OCI-LY1 (cell line): ENCODE measurements at regions not wholly inside any gene's neighbourhood (a gene's known extent, or its start where the extent isn't known, plus 50 kb on each side); places are given as distances from the start of the nearest gene placed in this dataset.

Experiments used
- H2AFZ ChIP-seq: fragments of 200-600 bp; sonication (generic), shearing (Covaris generic); 2 replicates; pipeline ENCODE4 v1.6.0; 2014; ENCODE audit warnings: antibody characterized with exemption, mild to moderate bottlenecking, low read length
- H3F3A ChIP-seq: fragments of 200-600 bp; sonication (generic), shearing (Covaris generic); 2 replicates; pipeline ENCODE4 v1.6.0; 2014; ENCODE audit warnings: mild to moderate bottlenecking, antibody characterized with exemption, low read length, moderate library complexity; ENCODE audit not compliant: insufficient read depth
- H3K27ac ChIP-seq: fragments of 200-600 bp; sonication (generic); 2 replicates; pipeline ENCODE4 v1.5.1; 2014; ENCODE audit warnings: low read length, mixed run types, mild to moderate bottlenecking, low read depth; ENCODE audit not compliant: poor library complexity, severe bottlenecking
- H3K27me3 ChIP-seq: fragments of 200-600 bp; sonication (generic); 2 replicates; pipeline ENCODE4 v1.6.0; 2014; ENCODE audit warnings: antibody characterized with exemption, mild to moderate bottlenecking, low read length, moderate library complexity; ENCODE audit not compliant: insufficient read depth
- H3K36me3 ChIP-seq: fragments of 200-600 bp; sonication (generic); 2 replicates; pipeline ENCODE4 v1.6.1; 2014; ENCODE audit warnings: mild to moderate bottlenecking, antibody characterized with exemption, low read length, moderate library complexity, mixed read lengths; ENCODE audit not compliant: insufficient read depth
- H3K4me1 ChIP-seq: fragments of 200-600 bp; sonication (generic); 2 replicates; pipeline ENCODE4 v1.5.1; 2014; ENCODE audit warnings: mild to moderate bottlenecking, low read length, moderate library complexity; ENCODE audit not compliant: insufficient read depth, severe bottlenecking
- H3K4me2 ChIP-seq: fragments of 200-600 bp; sonication (generic), shearing (Covaris generic); 2 replicates; pipeline ENCODE4 v1.6.1; 2014; ENCODE audit warnings: low read length
- H3K4me3 ChIP-seq: fragments of 200-600 bp; sonication (generic); 2 replicates; pipeline ENCODE4 v1.5.1; 2014; ENCODE audit warnings: low read length, low read depth, mild to moderate bottlenecking, mixed read lengths; ENCODE audit not compliant: poor library complexity, severe bottlenecking
- H3K79me2 ChIP-seq: fragments of 200-600 bp; shearing (Covaris generic); 2 replicates; pipeline ENCODE4 v1.6.1; 2016; ENCODE audit warnings: mixed run types, low read length, mixed read lengths; ENCODE audit not compliant: insufficient read depth
- H3K9ac ChIP-seq: fragments of 200-600 bp; sonication (generic), shearing (Covaris generic); 2 replicates; pipeline ENCODE4 v1.6.1; 2014; ENCODE audit warnings: mild to moderate bottlenecking, low read length, mixed read lengths
- H3K9me2 ChIP-seq: fragments of 200-600 bp; sonication (generic), shearing (Covaris generic); 2 replicates; pipeline ENCODE4 v1.6.1; 2014; ENCODE audit warnings: low read depth, mild to moderate bottlenecking, low read length, mixed read lengths
- H3K9me3 ChIP-seq: fragments of 200-600 bp; shearing (Covaris generic); 2 replicates; pipeline ENCODE4 v1.6.1; 2014; ENCODE audit warnings: low read length, mixed read lengths
- H4K20me1 ChIP-seq: fragments of 200-600 bp; sonication (generic), shearing (Covaris generic); 2 replicates; pipeline ENCODE4 v1.6.0; 2016; ENCODE audit warnings: mild to moderate bottlenecking, low read length; ENCODE audit not compliant: insufficient read depth
- EZH2 ChIP-seq: fragments of 200-600 bp; sonication (generic), shearing (Covaris generic); IDR thresholded peaks from 2 replicates; pipeline ENCODE4 v1.8.0; 2017; ENCODE audit warnings: borderline replicate concordance, mixed run types, mild to moderate bottlenecking, antibody characterized with exemption, low read length, moderate library complexity, mixed read lengths
- TF ChIP-seq, protein P1 (sequence below): fragments of 200-600 bp; sonication (generic), shearing (Covaris generic); IDR thresholded peaks from 2 replicates; pipeline ENCODE4 v1.5.1; 2017; ENCODE audit warnings: mild to moderate bottlenecking, antibody characterized with exemption, low read length, moderate library complexity, mixed read lengths

DNA sequence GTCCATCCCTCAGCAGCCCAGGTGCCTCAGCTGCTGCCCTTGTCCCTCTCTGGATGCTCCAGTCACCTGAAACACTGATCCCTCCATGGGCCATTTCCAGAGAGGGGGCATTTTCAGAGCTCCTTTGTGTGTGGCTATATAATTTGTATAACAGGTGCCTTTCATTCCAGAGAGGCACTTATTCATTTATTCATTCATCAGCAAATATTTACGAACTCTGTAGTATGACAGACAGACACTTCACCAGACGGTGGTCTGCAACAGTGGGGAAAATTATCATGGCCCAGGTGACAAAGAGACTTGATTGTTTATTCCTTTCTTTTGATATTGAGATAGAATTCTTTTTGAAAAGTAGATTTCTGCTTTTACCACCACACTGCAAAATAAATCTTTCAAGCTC lies 361.7 kb downstream of the TMEM182 start:
- no peaks in the 10 kb centered on the region for H3K27me3 ChIP-seq
- no peak overlapping the region for H3K4me3 ChIP-seq
- no peaks in the 10 kb centered on the region for H3K9me2 ChIP-seq
- H3K4me2 ChIP-seq: no peak overlapping the region
- no peak overlapping the region for H3K27ac ChIP-seq
- no peaks in the 10 kb centered on the region for H3K79me2 ChIP-seq
- no peaks in the 10 kb centered on the region for H3K36me3 ChIP-seq
- no peak for TF ChIP-seq EZH2
- TF ChIP-seq, protein P1, sequence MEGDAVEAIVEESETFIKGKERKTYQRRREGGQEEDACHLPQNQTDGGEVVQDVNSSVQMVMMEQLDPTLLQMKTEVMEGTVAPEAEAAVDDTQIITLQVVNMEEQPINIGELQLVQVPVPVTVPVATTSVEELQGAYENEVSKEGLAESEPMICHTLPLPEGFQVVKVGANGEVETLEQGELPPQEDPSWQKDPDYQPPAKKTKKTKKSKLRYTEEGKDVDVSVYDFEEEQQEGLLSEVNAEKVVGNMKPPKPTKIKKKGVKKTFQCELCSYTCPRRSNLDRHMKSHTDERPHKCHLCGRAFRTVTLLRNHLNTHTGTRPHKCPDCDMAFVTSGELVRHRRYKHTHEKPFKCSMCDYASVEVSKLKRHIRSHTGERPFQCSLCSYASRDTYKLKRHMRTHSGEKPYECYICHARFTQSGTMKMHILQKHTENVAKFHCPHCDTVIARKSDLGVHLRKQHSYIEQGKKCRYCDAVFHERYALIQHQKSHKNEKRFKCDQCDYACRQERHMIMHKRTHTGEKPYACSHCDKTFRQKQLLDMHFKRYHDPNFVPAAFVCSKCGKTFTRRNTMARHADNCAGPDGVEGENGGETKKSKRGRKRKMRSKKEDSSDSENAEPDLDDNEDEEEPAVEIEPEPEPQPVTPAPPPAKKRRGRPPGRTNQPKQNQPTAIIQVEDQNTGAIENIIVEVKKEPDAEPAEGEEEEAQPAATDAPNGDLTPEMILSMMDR: no peak
- H3F3A ChIP-seq: no peaks in the 10 kb centered on the region
- H2AFZ ChIP-seq: no peak overlapping the region
- H4K20me1 ChIP-seq: no peaks in the 10 kb centered on the region
- H3K9ac ChIP-seq: no peak overlapping the region
- no peaks in the 10 kb centered on the region for H3K9me3 ChIP-seq
- no peaks in the 10 kb centered on the region for H3K4me1 ChIP-seq

DNA sequence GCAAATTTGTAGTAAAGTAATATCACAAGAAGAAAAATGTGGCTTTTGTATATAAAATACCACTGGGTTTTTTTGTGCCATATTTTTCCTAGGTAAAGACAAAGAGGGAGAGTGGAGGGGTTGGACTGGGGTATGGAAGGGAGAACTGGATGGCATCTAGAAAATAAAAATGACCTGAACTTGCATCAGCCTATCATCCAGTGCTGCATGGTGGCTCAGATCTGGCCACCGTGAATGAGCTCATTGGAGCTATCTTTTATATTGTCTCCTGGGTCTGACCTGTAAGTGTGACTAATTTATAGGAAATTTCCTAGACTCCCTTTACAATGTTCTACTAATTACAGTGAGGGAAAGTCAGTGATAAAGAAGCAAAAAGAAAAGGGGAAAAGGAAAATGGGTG lies 369.0 kb downstream of the TMEM182 start:
- H3K36me3 ChIP-seq: no peaks in the 10 kb centered on the region
- no peaks in the 10 kb centered on the region for H3K79me2 ChIP-seq
- no peaks in the 10 kb centered on the region for H4K20me1 ChIP-seq
- H3K9ac ChIP-seq: no peak overlapping the region
- TF ChIP-seq, protein P1: no peak
- no peak for TF ChIP-seq EZH2
- H3K4me3 ChIP-seq: no peak overlapping the region
- H3K27me3 ChIP-seq: no peaks in the 10 kb centered on the region
- H3K9me3 ChIP-seq: no peaks in the 10 kb centered on the region
- H3K9me2 ChIP-seq: no peaks in the 10 kb centered on the region
- no peaks in the 10 kb centered on the region for H3K4me1 ChIP-seq
- H3K27ac ChIP-seq: no peak overlapping the region
- no peaks in the 10 kb centered on the region for H3F3A ChIP-seq
- no peak overlapping the region for H3K4me2 ChIP-seq
- H2AFZ ChIP-seq: no peak overlapping the region

DNA sequence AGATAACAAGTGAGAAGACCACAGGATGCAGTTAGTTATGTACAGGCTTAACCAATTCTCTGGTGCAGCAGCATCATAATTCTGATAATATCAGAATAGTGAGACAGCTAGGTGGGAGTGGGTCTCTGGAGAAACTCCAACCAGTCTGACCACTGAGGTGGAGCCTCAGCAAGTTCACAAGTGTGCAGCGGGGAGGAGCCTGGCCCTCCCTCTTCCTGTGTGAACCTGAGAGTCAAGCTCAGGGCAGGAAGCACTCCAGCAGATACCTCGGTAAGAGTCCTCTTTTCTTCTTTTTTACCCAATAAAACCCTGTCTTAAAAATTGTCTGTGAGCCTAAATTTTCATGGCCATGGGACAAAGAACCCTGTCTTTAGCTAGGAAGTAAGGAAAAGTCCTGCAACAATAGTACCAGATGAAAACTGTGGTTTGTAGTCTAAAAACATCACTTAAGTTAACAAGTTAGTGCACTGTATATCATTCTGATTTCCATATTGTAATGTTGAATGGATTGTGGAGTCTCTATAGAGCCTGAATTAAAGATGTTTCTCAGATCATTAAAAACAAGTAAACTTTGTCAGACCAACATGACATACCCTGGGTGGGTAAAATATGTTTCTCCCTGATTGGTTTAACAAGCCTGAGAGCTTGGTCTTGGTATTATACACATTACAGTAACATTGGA lies 370.8 kb downstream of the TMEM182 start:
- Histone ChIP-seq H3K4me1 (no peaks in the 10 kb centered on the region), H4K20me1 (no peaks in the 10 kb centered on the region), H2AFZ (no peak overlapping the region), H3K4me2 (no peak overlapping the region), H3K9me2 (no peaks in the 10 kb centered on the region), H3K27ac (no peak overlapping the region), H3F3A (no peaks in the 10 kb centered on the region), H3K36me3 (no peaks in the 10 kb centered on the region), H3K9ac (no peak overlapping the region), H3K4me3 (no peak overlapping the region), H3K79me2 (no peaks in the 10 kb centered on the region), H3K9me3 (no peaks in the 10 kb centered on the region), H3K27me3 (no peaks in the 10 kb centered on the region)
- TF ChIP-seq, protein P1: no peak
- no peak for TF ChIP-seq EZH2
